SK-N-SH (cell line): ENCODE measurements at regions not wholly inside any gene's neighbourhood (a gene's known extent, or its start where the extent isn't known, plus 50 kb on each side); places are given as distances from the start of the nearest gene placed in this dataset.

Experiments
- CTCF ChIA-PET: fragments of 300-600, 350-600 bp; formaldehyde crosslinking; extraction: SDS; loops from one replicate; lab custom pipeline; 2021; lab: Yijun Ruan, JAX
- POLR2A ChIA-PET: fragments of 350-600 bp; sonication (Branson Sonifier 250); formaldehyde crosslinking; extraction: SDS; loops from one replicate; lab custom pipeline; 2020; ENCODE audit warnings: antibody characterized with exemption, inconsistent platforms; lab: Yijun Ruan, JAX
- DNase-seq: peaks from one replicate; pipeline ENCODE4 v3.0.0; 2012
- H2AFZ ChIP-seq: fragments of 200-600 bp; sonication (generic); 2 replicates; pipeline ENCODE4 v1.8.1; 2016; ENCODE audit warnings: antibody characterized with exemption, mild to moderate bottlenecking, low read depth
- H3F3A ChIP-seq: fragments of 200-600 bp; sonication (generic); replicated peaks from 2 replicates; pipeline ENCODE3; 2016; ENCODE audit warnings: antibody characterized with exemption, mild to moderate bottlenecking; ENCODE audit not compliant: insufficient read depth
- H3K27ac ChIP-seq, 2 experiments: fragments of 200-500 bp in 1 of 2; fragments of 200-600 bp in 1 of 2; sonication (Bioruptor generic) in 1 of 2; sonication (generic), shearing (Covaris generic) in 1 of 2; 2 replicates each; pipeline versions ENCODE4 v1.5.1 to v1.6.1; 2014 to 2016; ENCODE audit warnings: low read depth in 2 of 2, inconsistent platforms in 1 of 2, low read length in 1 of 2, mild to moderate bottlenecking in 1 of 2, mixed read lengths in 1 of 2
- H3K27me3 ChIP-seq: fragments of 200-600 bp; sonication (generic), shearing (Covaris generic); 2 replicates; pipeline ENCODE4 v1.6.1; 2016; ENCODE audit warnings: mixed run types; ENCODE audit not compliant: insufficient read depth
- H3K36me3 ChIP-seq, 2 experiments: fragments of 200-500 bp in 1 of 2; fragments of 200-600 bp in 1 of 2; sonication (Bioruptor generic) in 1 of 2; sonication (generic) in 1 of 2; replicated peaks in 1 of 2; 2 replicates each; pipeline versions ENCODE3 to v1.5.1; 2014 to 2016; ENCODE audit warnings: low read length in 1 of 2, mild to moderate bottlenecking in 1 of 2; ENCODE audit not compliant: insufficient read depth in 2 of 2, control insufficient read depth in 1 of 2
- H3K4me1 ChIP-seq, 2 experiments: fragments of 200-500 bp in 1 of 2; fragments of 200-600 bp in 1 of 2; sonication (Bioruptor generic) in 1 of 2; sonication (generic), shearing (Covaris generic) in 1 of 2; 2 replicates each; pipeline versions ENCODE4 v1.5.1 to v1.6.1; 2014 to 2016; ENCODE audit warnings: low read depth in 1 of 2, low read length in 1 of 2, mixed run types in 1 of 2; ENCODE audit not compliant: insufficient read depth in 2 of 2, control insufficient read depth in 1 of 2
- H3K4me2 ChIP-seq: fragments of 200-600 bp; sonication (generic), shearing (Covaris generic); 2 replicates; pipeline ENCODE4 v1.6.1; 2017; ENCODE audit warnings: mixed run types
- H3K4me3 ChIP-seq, 2 experiments: fragments of 200-500 bp in 1 of 2; fragments of 200-600 bp in 1 of 2; sonication (Bioruptor generic) in 1 of 2; sonication (generic), shearing (Covaris generic) in 1 of 2; 2 replicates each; pipeline versions ENCODE4 v1.5.1 to v1.8.1; 2014 to 2016; ENCODE audit warnings: low read depth in 2 of 2, inconsistent platforms in 1 of 2, low read length in 1 of 2, mild to moderate bottlenecking in 1 of 2, mixed read lengths in 1 of 2, moderate library complexity in 1 of 2
- H3K79me2 ChIP-seq: fragments of 200-600 bp; sonication (generic); 2 replicates; pipeline ENCODE4 v1.8.1; 2017; ENCODE audit warnings: mild to moderate bottlenecking; ENCODE audit not compliant: insufficient read depth
- H3K9ac ChIP-seq: fragments of 200-600 bp; sonication (generic); 2 replicates; pipeline ENCODE4 v1.6.1; 2017; ENCODE audit warnings: mixed run types
- H3K9me2 ChIP-seq: fragments of 200-600 bp; sonication (generic); 2 replicates; pipeline ENCODE4 v1.6.1; 2017; ENCODE audit warnings: mixed run types
- H3K9me3 ChIP-seq: fragments of 200-600 bp; sonication (generic); 2 replicates; pipeline ENCODE4 v1.6.1; 2017; ENCODE audit warnings: mixed run types, mild to moderate bottlenecking, moderate library complexity
- H4K20me1 ChIP-seq: fragments of 200-600 bp; sonication (generic); 2 replicates; pipeline ENCODE4 v1.6.1; 2017; ENCODE audit warnings: mild to moderate bottlenecking, mixed run types; ENCODE audit not compliant: insufficient read depth
- CHD2 ChIP-seq: fragments of 150-350 bp; IDR thresholded peaks from 2 replicates; pipeline ENCODE4 v1.6.1; 2018; ENCODE audit warnings: low read length; ENCODE audit not compliant: partially characterized antibody
- EP300 ChIP-seq, 2 experiments: IDR thresholded peaks; 2 replicates each; pipeline versions ENCODE4 v1.4.0 to v1.6.1; 2012; ENCODE audit warnings: borderline replicate concordance in 1 of 2, low read depth in 1 of 2, low read length in 1 of 2
- FOSL2 ChIP-seq: IDR thresholded peaks from 2 replicates; pipeline ENCODE4 v1.4.0; 2012; ENCODE audit warnings: low read depth, mild to moderate bottlenecking, moderate library complexity, borderline replicate concordance
- FOXJ3 ChIP-seq: sonication (generic); formaldehyde crosslinking; IDR thresholded peaks from 2 replicates; pipeline ENCODE4 v1.5.1; 2020; ENCODE audit warnings: mild to moderate bottlenecking, missing genetic modification reagents
- GABPA ChIP-seq: IDR thresholded peaks from 2 replicates; pipeline ENCODE4 v1.4.0; 2012; ENCODE audit warnings: low read depth, mild to moderate bottlenecking
- GATA2 ChIP-seq: sonication (generic); formaldehyde crosslinking; IDR thresholded peaks from 2 replicates; pipeline ENCODE4 v1.5.0; 2020; ENCODE audit warnings: mild to moderate bottlenecking, missing genetic modification reagents
- RFX5 ChIP-seq: IDR thresholded peaks from 2 replicates; pipeline ENCODE4 v1.6.1; 2012; ENCODE audit warnings: mild to moderate bottlenecking, improper control_type of control experiment, low read length
- RXRA ChIP-seq: IDR thresholded peaks from 2 replicates; pipeline ENCODE4 v1.4.0; 2012; ENCODE audit warnings: low read depth, mild to moderate bottlenecking, borderline replicate concordance
- TCF12 ChIP-seq: IDR thresholded peaks from 2 replicates; pipeline ENCODE4 v1.4.0; 2012
- WGBS: methylation state at CpG from one replicate; pipeline ENCODE4 v1.1.6; 2017; ENCODE audit warnings: low lambda C conversion rate; 5-methylcytosine and 5-hydroxymethylcytosine counted together
- TF ChIP-seq, protein P1 (sequence below): IDR thresholded peaks from 2 replicates; pipeline ENCODE4 v1.4.0; 2012; ENCODE audit warnings: low read depth, borderline replicate concordance
- TF ChIP-seq, protein P2 (sequence below): IDR thresholded peaks from 2 replicates; pipeline ENCODE4 v1.4.0; 2012; ENCODE audit warnings: low read depth
- TF ChIP-seq, protein P3 (sequence below): IDR thresholded peaks from 2 replicates; pipeline ENCODE4 v1.6.1; 2012; ENCODE audit warnings: mild to moderate bottlenecking, low read depth, low read length, moderate library complexity
- TF ChIP-seq, protein P4 (sequence below): fragments of 200-600 bp; sonication (generic); IDR thresholded peaks from 2 replicates; pipeline ENCODE4 v1.6.1; 2017; ENCODE audit warnings: antibody characterized with exemption, mild to moderate bottlenecking, moderate library complexity

DNA sequence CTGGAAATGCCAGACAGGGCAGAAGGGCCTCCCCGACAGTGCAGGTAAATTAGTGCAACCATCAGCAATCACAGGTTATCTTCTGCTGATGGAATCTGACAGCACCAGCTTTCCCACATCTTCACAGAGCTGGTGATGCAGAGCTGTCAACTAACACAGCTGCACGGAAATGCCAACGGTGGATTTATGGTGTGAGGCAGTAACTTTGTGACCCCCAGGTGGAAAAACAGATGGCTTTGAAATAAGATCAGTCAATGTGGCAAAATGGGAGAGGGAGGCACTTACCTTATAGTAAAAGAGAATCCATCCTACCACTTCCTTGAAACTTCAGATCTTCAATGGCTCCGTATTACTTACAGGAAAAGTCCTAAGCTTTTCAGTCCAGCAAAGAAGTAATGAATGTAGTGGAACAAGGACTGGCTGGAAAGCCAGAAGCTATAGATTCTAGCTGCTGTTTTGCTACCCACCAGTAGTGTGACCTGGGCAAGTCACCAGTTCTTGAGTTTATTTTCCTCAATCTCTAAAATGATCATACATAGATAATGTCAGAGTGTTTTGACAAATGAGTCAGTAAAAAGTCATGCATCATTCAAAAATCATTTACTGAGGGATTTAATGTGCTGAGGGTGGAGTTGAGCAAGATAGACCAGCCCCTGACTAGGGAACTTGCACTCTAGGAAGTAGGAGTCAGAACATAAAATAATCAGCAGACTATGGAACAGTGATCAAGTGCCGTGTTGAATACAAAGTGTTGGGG is 245.7 kb upstream of the JUN start (continued):
- TF ChIP-seq, protein P1, sequence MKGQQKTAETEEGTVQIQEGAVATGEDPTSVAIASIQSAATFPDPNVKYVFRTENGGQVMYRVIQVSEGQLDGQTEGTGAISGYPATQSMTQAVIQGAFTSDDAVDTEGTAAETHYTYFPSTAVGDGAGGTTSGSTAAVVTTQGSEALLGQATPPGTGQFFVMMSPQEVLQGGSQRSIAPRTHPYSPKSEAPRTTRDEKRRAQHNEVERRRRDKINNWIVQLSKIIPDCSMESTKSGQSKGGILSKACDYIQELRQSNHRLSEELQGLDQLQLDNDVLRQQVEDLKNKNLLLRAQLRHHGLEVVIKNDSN: no peak
- TF ChIP-seq, all 33 proteins: peak for 4

DNA sequence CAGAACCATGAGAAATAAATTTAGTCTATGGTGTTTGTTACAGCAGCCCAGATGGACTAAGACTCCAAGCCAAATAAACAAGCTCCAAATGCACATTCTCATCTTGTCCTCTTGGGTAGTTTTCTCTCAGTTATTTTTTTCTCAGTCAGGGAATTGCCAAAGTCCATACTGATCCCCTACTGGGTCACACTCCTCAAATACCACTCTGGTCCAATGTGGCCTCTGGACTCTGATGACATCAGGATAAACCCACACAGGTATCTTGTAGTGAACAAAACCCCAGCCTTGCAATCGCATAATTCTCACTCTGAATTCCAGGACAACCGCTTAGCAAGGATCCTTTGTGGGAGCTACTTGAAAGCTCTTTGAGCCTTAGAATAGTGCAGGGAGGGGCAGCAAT is 248.4 kb upstream of the JUN start:
- ChIA-PET POLR2A (no interaction called here), CTCF (no interaction called here)
- DNase-seq: no peak

DNA sequence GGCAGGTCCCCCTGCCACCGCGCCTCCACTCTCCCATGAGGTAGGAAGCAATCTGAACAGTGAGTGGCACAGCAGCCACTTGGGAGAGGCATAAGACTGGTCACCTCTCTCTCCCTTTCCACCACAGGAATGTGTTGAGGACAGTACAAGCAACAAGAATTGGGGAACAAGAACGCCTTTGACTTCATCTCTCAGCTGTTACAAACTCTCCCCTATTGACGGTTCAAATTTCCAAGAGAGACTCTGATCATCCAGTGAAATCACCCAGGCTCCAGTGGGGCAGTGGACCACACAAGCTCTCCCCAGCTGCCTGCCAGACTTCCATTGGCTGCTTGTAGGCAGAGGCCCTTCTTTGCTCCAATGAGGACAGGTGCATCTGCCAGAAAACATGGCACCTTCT is 249.9 kb upstream of the JUN start:
- no peak overlapping the region for H3K9ac ChIP-seq
- H3K4me3 ChIP-seq: no peak overlapping the region
- H3F3A ChIP-seq: peaks cover 10% of the 10 kb centered on the region
- CTCF ChIA-PET: no interaction called here
- H3K9me2 ChIP-seq: no peaks in the 10 kb centered on the region
- H3K27me3 ChIP-seq: no peaks in the 10 kb centered on the region
- POLR2A ChIA-PET: no interaction called here
- H4K20me1 ChIP-seq: no peaks in the 10 kb centered on the region
- peaks cover 0 to 7% of the 10 kb centered on the region in 2 experiments; a peak in 1 of 4 replicates for H3K4me1 ChIP-seq
- DNase-seq: no peak
- H3K79me2 ChIP-seq: no peaks in the 10 kb centered on the region
- H2AFZ ChIP-seq: no peak overlapping the region
- no peaks in the 10 kb centered on the region for H3K9me3 ChIP-seq
- 90% methylated on average over 4 of the region's 4 CpGs for WGBS
- no peak overlapping the region for H3K27ac ChIP-seq
- no peaks in the 10 kb centered on the region for H3K36me3 ChIP-seq
- no peak overlapping the region for H3K4me2 ChIP-seq
- no peak for TF ChIP-seq GATA2 (CRISPR knock-in tag)
- TF ChIP-seq, protein P2, sequence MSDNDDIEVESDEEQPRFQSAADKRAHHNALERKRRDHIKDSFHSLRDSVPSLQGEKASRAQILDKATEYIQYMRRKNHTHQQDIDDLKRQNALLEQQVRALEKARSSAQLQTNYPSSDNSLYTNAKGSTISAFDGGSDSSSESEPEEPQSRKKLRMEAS: no peak
- TF ChIP-seq TCF12: no peak
- TF ChIP-seq, protein P3, sequence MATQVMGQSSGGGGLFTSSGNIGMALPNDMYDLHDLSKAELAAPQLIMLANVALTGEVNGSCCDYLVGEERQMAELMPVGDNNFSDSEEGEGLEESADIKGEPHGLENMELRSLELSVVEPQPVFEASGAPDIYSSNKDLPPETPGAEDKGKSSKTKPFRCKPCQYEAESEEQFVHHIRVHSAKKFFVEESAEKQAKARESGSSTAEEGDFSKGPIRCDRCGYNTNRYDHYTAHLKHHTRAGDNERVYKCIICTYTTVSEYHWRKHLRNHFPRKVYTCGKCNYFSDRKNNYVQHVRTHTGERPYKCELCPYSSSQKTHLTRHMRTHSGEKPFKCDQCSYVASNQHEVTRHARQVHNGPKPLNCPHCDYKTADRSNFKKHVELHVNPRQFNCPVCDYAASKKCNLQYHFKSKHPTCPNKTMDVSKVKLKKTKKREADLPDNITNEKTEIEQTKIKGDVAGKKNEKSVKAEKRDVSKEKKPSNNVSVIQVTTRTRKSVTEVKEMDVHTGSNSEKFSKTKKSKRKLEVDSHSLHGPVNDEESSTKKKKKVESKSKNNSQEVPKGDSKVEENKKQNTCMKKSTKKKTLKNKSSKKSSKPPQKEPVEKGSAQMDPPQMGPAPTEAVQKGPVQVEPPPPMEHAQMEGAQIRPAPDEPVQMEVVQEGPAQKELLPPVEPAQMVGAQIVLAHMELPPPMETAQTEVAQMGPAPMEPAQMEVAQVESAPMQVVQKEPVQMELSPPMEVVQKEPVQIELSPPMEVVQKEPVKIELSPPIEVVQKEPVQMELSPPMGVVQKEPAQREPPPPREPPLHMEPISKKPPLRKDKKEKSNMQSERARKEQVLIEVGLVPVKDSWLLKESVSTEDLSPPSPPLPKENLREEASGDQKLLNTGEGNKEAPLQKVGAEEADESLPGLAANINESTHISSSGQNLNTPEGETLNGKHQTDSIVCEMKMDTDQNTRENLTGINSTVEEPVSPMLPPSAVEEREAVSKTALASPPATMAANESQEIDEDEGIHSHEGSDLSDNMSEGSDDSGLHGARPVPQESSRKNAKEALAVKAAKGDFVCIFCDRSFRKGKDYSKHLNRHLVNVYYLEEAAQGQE: no peak
- TF ChIP-seq RXRA: no peak
- TF ChIP-seq, protein P4, sequence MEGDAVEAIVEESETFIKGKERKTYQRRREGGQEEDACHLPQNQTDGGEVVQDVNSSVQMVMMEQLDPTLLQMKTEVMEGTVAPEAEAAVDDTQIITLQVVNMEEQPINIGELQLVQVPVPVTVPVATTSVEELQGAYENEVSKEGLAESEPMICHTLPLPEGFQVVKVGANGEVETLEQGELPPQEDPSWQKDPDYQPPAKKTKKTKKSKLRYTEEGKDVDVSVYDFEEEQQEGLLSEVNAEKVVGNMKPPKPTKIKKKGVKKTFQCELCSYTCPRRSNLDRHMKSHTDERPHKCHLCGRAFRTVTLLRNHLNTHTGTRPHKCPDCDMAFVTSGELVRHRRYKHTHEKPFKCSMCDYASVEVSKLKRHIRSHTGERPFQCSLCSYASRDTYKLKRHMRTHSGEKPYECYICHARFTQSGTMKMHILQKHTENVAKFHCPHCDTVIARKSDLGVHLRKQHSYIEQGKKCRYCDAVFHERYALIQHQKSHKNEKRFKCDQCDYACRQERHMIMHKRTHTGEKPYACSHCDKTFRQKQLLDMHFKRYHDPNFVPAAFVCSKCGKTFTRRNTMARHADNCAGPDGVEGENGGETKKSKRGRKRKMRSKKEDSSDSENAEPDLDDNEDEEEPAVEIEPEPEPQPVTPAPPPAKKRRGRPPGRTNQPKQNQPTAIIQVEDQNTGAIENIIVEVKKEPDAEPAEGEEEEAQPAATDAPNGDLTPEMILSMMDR: no peak

More for the DNA sequence above, 248.4 kb upstream of the JUN start:
- Histone ChIP-seq H4K20me1 (no peaks in the 10 kb centered on the region), H3K27me3 (no peaks in the 10 kb centered on the region), H3K9me3 (no peaks in the 10 kb centered on the region), H2AFZ (no peak overlapping the region), H3K79me2 (peaks cover 11% of the 10 kb centered on the region; the same call in 1 of the 2 replicates), H3F3A (peaks cover 10% of the 10 kb centered on the region), H3K4me1 (peaks cover 0 to 7% of the 10 kb centered on the region in 2 experiments; a peak in 1 of 4 replicates), H3K27ac (no peak overlapping the region), H3K4me2 (no peak overlapping the region), H3K9me2 (no peaks in the 10 kb centered on the region), H3K4me3 (no peak overlapping the region), H3K9ac (no peak overlapping the region), H3K36me3 (no peaks in the 10 kb centered on the region)
- TF ChIP-seq GATA2 (CRISPR knock-in tag): no peak
- TF ChIP-seq FOXJ3 (CRISPR knock-in tag): no peak
- TF ChIP-seq FOSL2: no peak
- TF ChIP-seq, protein P3: no peak
- TF ChIP-seq RFX5: no peak
- TF ChIP-seq EP300 (IDR thresholded peaks at IDR 0.05; ENCODE audit: borderline replicate concordance in 1 of 2, low read depth in 1 of 2, low read length in 1 of 2): no peak
- TF ChIP-seq GABPA: no peak
- TF ChIP-seq CHD2: no peak
- 95% methylated on average over 2 of the region's 2 CpGs for WGBS
